ENCODE measurements at regions not wholly inside any gene's neighbourhood (a gene's known extent, or its start where the extent isn't known, plus 50 kb on each side); places are given as distances from the start of the nearest gene placed in this dataset.

GRCh38 chr5:93145019-93145418, 436.0 kb downstream of the NR2F1-AS1 start:
- ATAC-seq (no peak), DNase-seq (ENCODE audit: low read depth, low spot score) (no peak), FAIRE-seq (no peak)
- BruUV-seq (replicated peaks): no TSS peak
- Histone ChIP-seq H3K9ac (ENCODE audit: control insufficient read depth, insufficient read depth, low read length) (no peak overlapping the region), H3K4me1 (ENCODE audit: control insufficient read depth, insufficient read depth, low read length) (no peaks in the 10 kb centered on the region), H3K4me3 (no peak overlapping the region), H4K20me1 (ENCODE audit: control insufficient read depth, insufficient read depth) (no peaks in the 10 kb centered on the region), H3K27me3 (replicated peaks in 1 of 2; ENCODE audit: control insufficient read depth in 2 of 2, insufficient read depth in 2 of 2, low read length in 1 of 2) (no peaks in the 10 kb centered on the region), H3K4me2 (ENCODE audit: control insufficient read depth, insufficient read depth) (no peak overlapping the region), H3K36me3 (ENCODE audit: control insufficient read depth in 2 of 2, insufficient read depth in 2 of 2, low read length in 1 of 2) (no peaks in the 10 kb centered on the region), H3K79me2 (ENCODE audit: control insufficient read depth, insufficient read depth, low read length) (no peaks in the 10 kb centered on the region), H3K9me3 (replicated peaks; ENCODE audit: control insufficient read depth, insufficient read depth, low read length) (no peaks in the 10 kb centered on the region), H3K27ac (ENCODE audit: control insufficient read depth, insufficient read depth) (no peak overlapping the region), H2AFZ (ENCODE audit: control insufficient read depth, low read depth, low read length) (no peak overlapping the region)
- ChIA-PET POLR2A (no interaction called here), RAD21 (ENCODE audit: unreplicated experiment) (no interaction called here), CTCF (no interaction called here), SMC1A (ENCODE audit: uncharacterized antibody, unreplicated experiment) (no interaction called here)
- no peak for TF ChIP-seq BACH1 (IDR thresholded peaks at IDR 0.05; ENCODE audit: borderline replicate concordance)
- TF ChIP-seq CHD2 (IDR thresholded peaks at IDR 0.05; ENCODE audit: borderline replicate concordance, low read depth, low read length): no peak
- TF ChIP-seq MXI1 (IDR thresholded peaks at IDR 0.05; ENCODE audit: low read depth, low read length): no peak
- TF ChIP-seq ELK1 (IDR thresholded peaks at IDR 0.05; ENCODE audit: low read depth, low read length): no peak
- TF ChIP-seq MAX (IDR thresholded peaks at IDR 0.05; ENCODE audit: low read depth, low read length): no peak
- TF ChIP-seq REST (IDR thresholded peaks at IDR 0.05; ENCODE audit: low read depth, low read length): no peak
- no peak for TF ChIP-seq RCOR1 (conservative IDR thresholded peaks at IDR 0.05; ENCODE audit: low read depth, low read length)
- TF ChIP-seq TARDBP (IDR thresholded peaks at IDR 0.05; ENCODE audit: borderline replicate concordance): no peak
- no peak for TF ChIP-seq MEF2B (IDR thresholded peaks at IDR 0.05; ENCODE audit: partially characterized antibody, poor library complexity, severe bottlenecking)
- TF ChIP-seq IRF3 (IDR thresholded peaks at IDR 0.05): no peak
- TF ChIP-seq CEBPB (IDR thresholded peaks at IDR 0.05; ENCODE audit: borderline replicate concordance in 1 of 2, low read depth in 2 of 2, low read length in 2 of 2): no peak
- no peak for TF ChIP-seq FOXM1 (IDR thresholded peaks at IDR 0.05; ENCODE audit: low read depth, low read length)
- TF ChIP-seq CBFB (IDR thresholded peaks at IDR 0.05; ENCODE audit: low read depth): no peak
- no peak for TF ChIP-seq EGR1 (IDR thresholded peaks at IDR 0.05; ENCODE audit: borderline replicate concordance in 1 of 2, low read depth in 2 of 2, low read length in 2 of 2)
- no peak for TF ChIP-seq NFYB (IDR thresholded peaks at IDR 0.05; ENCODE audit: insufficient read depth, low read depth, low read length)
- TF ChIP-seq USF1 (IDR thresholded peaks at IDR 0.05; ENCODE audit: borderline replicate concordance, extremely low read length, insufficient read depth, low read depth, low read length): no peak
- TF ChIP-seq FOXK2 (IDR thresholded peaks at IDR 0.05): no peak
- no peak for TF ChIP-seq YBX1 (IDR thresholded peaks at IDR 0.05)
- no peak for TF ChIP-seq NFXL1 (IDR thresholded peaks at IDR 0.05; ENCODE audit: borderline replicate concordance)
- 78% methylated on average over 19 of the region's 19 CpGs for WGBS (ENCODE audit: insufficient coverage, insufficient replicate concordance, low lambda C conversion rate, missing lambda C conversion rate)
- in situ Hi-C loops (cut with MboI) (no loop called here), intact Hi-C loops (cut with micrococcal nuclease; ENCODE audit: unreplicated experiment) (no loop called here)

Data from GM12878 (cell line).